ENCODE measurements at regions not wholly inside any gene's neighbourhood (a gene's known extent, or its start where the extent isn't known, plus 50 kb on each side); places are given as distances from the start of the nearest gene placed in this dataset.
A peak's percentile ranks its signal among the peaks of the same experiment; 100 is the strongest.

GRCh38 chr13:65292488-65292901, 1937.6 kb downstream of the PCDH9 start:
- no peak for DNase-seq (ENCODE audit: low spot score)
- Mint-ChIP-seq H3K4me3 (no peak overlapping the region), H3K27me3 (ENCODE audit: low read depth) (no peaks in the 10 kb centered on the region), H3K36me3 (no peaks in the 10 kb centered on the region), H3K9me3 (no peaks in the 10 kb centered on the region), H3K4me1 (no peaks in the 10 kb centered on the region), H3K27ac (no peak overlapping the region)
- POLR2A ChIA-PET, result no interaction called here
- TF ChIP-seq ZBTB21 (CRISPR knock-in tag; IDR thresholded peaks at IDR 0.05; ENCODE audit: borderline replicate concordance) (no peak), EMX1 (CRISPR knock-in tag; IDR thresholded peaks at IDR 0.05) (no peak), E2F4 (CRISPR knock-in tag; IDR thresholded peaks at IDR 0.05; ENCODE audit: borderline replicate concordance, low read depth) (no peak), PRRX2 (CRISPR knock-in tag; IDR thresholded peaks at IDR 0.05) (no peak), TEAD4 (CRISPR knock-in tag; IDR thresholded peaks at IDR 0.05) (no peak)
- ATAC-seq, result peak; percentile 72
- CTCF ChIA-PET, result no interaction called here

GRCh38 chr13:65287405-65287804, 1942.7 kb downstream of the PCDH9 start:
- Mint-ChIP-seq H3K27me3 (ENCODE audit: low read depth) (no peaks in the 10 kb centered on the region), H3K36me3 (0 out of 2 replicates have a peak, but pooled peaks cover 4% of the 10 kb centered on the region), H3K27ac (no peak overlapping the region), H3K4me1 (no peaks in the 10 kb centered on the region), H3K4me3 (no peak overlapping the region), H3K9me3 (peaks cover 17% of the 10 kb centered on the region; the same call in 1 of the 2 replicates)
- ChIA-PET CTCF (no interaction called here), POLR2A (no interaction called here)
- ATAC-seq (no peak), DNase-seq (ENCODE audit: low spot score) (no peak)
- no peak for TF ChIP-seq TP53 (CRISPR knock-in tag; IDR thresholded peaks at IDR 0.05)
- TF ChIP-seq GRHL2 (CRISPR knock-in tag; IDR thresholded peaks at IDR 0.05; ENCODE audit: insufficient replicate concordance, severe bottlenecking), result no peak
- no peak for TF ChIP-seq ZNF263 (CRISPR knock-in tag; IDR thresholded peaks at IDR 0.05; ENCODE audit: low read depth)
- no peak for TF ChIP-seq ZNF425 (CRISPR knock-in tag; conservative IDR thresholded peaks at IDR 0.05)
- no peak for TF ChIP-seq ATF6 (CRISPR knock-in tag; IDR thresholded peaks at IDR 0.05)
- TF ChIP-seq GTF2I (CRISPR knock-in tag; conservative IDR thresholded peaks at IDR 0.05), result no peak
- TF ChIP-seq NR2C2 (CRISPR knock-in tag; IDR thresholded peaks at IDR 0.05), result no peak
- TF ChIP-seq ZNF219 (CRISPR knock-in tag; IDR thresholded peaks at IDR 0.05; ENCODE audit: borderline replicate concordance), result no peak
- TF ChIP-seq FOXK1 (CRISPR knock-in tag; IDR thresholded peaks at IDR 0.05), result no peak
- TF ChIP-seq HMGXB4 (CRISPR knock-in tag; IDR thresholded peaks at IDR 0.05), result no peak
- TF ChIP-seq ZNF317 (CRISPR knock-in tag; IDR thresholded peaks at IDR 0.05; ENCODE audit: borderline replicate concordance, low read depth), result no peak
- TF ChIP-seq JAZF1 (CRISPR knock-in tag; IDR thresholded peaks at IDR 0.05), result no peak
- TF ChIP-seq NFE2L1 (CRISPR knock-in tag; IDR thresholded peaks at IDR 0.05), result no peak
- TF ChIP-seq PREB (CRISPR knock-in tag; IDR thresholded peaks at IDR 0.05; ENCODE audit: borderline replicate concordance), result no peak
- TF ChIP-seq SOX15 (CRISPR knock-in tag; IDR thresholded peaks at IDR 0.05), result no peak
- TF ChIP-seq CREB1 (CRISPR knock-in tag; IDR thresholded peaks at IDR 0.05), result no peak
- TF ChIP-seq ZNF281 (CRISPR knock-in tag; IDR thresholded peaks at IDR 0.05), result no peak
- TF ChIP-seq RORB (CRISPR knock-in tag; IDR thresholded peaks at IDR 0.05), result no peak
- no peak for TF ChIP-seq EMX1 (CRISPR knock-in tag; IDR thresholded peaks at IDR 0.05)
